Hematopoietic multipotent progenitor cell (in vitro differentiated cells): ENCODE measurements at regions not wholly inside any gene's neighbourhood (a gene's known extent, or its start where the extent isn't known, plus 50 kb on each side); places are given as distances from the start of the nearest gene placed in this dataset.

Source experiments
- DNase-seq, 3 donors: peaks; one replicate each; pipeline ENCODE4 v3.0.0-alpha.2; 2011 to 2015; ENCODE audit warnings: low read depth in 2 of 3, low spot score in 2 of 3

DNA sequence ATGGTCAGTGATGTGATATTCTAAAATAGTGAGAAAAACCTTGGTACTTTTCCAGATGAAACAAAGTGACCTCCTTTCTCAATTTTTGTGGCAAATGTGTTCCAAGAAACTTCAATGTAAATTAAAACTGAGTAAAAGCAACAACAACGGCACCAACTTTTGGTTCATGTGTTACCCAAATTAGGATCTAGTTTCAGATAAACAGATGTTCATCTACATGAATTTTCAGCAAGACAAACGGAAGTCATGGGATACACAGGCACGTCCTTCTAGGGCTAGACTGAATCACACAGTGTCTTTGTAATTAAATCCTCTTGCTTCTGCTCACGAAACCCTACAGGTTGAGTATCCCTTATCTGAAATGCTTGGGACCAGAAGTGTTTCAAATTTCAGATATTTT lies 915.2 kb downstream of the TFAP2A start:
- DNase-seq, result no peak

DNA sequence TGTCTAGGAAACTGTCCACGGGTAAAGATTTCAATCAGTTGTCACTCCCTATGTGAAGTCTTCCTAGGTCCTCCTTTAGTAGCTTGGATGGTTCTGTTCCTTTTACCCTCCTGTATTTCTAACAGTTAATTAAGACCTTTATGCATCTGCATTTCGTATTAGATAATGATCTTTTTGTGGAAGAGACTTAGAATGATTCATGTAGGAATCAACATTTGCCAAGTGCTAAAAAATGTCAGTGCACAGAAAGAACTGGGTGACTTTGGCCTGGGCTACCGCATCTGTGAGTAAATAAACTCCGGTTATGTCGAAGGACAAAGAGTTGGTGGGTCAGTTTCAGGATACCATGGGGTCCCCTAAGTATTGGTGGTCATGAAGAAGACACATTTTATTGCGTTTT lies 918.0 kb downstream of the TFAP2A start:
- no peak for DNase-seq

DNA sequence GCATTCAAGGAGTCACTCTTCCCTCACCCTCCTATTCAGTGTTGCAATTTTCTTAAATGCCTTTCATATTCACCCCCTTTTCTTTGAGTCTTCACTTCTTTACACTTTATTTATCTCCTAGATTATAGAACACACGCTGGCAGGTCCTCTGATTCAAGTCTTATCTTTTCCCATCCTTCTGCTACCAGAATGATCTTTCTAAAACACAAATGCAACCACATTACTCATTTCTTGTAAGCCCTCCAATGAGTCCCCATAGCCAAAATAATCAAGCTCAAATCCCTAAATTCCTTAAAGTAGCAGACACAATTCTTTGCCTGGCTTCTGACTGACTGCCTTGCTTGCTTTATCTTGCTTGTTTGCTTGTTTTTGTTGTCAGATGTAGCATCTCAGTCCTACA lies 920.0 kb downstream of the TFAP2A start:
- no peak for DNase-seq

DNA sequence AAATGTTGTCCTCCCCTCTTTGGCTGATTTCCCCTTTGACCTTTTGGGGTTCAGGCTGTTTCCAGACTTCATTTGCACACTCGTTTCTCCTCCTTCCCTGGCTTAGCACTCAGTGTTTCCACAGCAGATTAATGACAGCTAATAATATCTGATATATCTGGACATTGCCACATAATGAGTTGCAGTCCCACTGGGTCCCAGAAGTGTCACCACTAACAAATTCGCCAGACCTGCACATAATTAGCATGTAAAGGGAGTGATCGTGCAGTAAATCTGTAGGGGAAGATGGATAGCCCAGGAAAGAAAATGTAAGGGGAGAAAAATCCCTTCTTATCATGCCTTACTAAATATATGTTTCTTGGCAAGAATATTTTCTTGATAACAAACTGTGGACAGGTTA lies 922.1 kb downstream of the TFAP2A start:
- no peak for DNase-seq

DNA sequence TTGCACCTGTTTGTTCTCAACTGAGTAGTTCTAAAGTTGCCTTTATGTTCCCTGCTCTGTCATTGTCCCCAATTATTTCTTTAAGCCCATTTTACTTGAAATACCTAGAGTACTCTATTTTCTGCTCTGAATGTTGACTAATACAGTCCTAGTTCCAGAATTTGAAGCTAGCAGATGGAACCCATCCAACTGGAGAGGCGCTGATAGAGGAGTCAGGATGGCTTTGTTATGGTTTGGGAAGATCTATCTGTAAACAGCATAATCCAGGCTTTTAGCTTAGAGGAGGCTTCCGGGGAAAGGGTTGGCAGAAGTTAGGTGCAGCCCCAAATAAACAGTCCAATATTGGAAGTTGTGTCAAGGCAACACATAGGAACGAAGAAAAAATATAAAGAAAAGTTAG lies 927.7 kb downstream of the TFAP2A start:
- DNase-seq, result no peak

DNA sequence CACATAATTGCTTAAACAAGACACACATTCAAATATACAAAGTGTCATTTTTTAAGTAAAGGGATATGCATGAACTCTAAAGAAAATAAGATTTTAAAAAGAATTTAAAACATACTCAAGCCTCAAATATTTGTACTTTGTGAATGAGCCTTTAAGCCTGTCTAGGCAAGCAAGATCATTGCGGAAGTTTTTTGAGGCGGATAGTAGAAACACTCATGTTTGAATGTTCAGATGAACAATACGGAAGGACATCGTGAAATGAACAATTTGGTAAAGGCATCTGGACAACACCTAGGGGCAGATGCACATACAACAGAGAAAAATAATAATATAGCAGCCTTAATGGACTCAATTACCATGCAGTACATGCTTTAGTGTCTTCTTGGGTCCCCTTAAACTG lies 928.9 kb downstream of the TFAP2A start:
- no peak for DNase-seq

DNA sequence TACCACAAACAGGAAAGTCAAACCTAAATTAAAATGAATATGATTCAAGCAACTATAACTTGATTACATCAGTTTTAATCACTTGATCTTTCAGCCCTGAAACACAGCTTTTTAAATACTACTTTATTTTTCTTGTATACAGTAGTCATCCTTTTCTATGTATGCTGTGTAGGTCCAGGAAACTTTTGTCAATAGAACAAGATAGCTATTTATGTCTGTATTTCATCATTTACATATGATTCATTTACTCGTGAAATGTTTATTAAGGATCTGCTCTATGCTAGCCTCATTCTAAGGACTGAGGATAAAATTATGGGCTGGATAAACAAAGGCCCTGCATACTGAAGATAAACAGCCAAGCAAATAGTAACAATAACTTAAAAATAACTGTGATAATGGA lies 930.2 kb downstream of the TFAP2A start:
- DNase-seq, result no peak

DNA sequence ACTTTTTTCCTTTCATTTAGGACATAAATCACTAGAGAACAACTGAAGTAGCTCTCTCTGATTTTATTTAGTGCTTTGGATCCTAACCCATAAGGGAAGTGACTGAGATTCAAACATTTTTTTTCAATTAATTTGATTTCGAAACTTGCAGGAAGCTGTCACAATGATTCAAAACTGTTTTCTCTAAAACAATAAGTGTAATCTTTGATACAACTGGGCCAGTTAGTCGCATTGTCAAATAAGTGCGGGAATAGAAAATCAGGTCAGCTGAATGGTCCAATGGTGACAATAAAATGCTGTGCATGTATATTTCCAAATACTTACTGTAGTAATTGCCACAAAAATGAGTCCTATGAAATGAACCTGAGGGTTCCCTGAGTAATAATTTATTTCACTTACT lies 930.8 kb downstream of the TFAP2A start:
- no peak for DNase-seq

DNA sequence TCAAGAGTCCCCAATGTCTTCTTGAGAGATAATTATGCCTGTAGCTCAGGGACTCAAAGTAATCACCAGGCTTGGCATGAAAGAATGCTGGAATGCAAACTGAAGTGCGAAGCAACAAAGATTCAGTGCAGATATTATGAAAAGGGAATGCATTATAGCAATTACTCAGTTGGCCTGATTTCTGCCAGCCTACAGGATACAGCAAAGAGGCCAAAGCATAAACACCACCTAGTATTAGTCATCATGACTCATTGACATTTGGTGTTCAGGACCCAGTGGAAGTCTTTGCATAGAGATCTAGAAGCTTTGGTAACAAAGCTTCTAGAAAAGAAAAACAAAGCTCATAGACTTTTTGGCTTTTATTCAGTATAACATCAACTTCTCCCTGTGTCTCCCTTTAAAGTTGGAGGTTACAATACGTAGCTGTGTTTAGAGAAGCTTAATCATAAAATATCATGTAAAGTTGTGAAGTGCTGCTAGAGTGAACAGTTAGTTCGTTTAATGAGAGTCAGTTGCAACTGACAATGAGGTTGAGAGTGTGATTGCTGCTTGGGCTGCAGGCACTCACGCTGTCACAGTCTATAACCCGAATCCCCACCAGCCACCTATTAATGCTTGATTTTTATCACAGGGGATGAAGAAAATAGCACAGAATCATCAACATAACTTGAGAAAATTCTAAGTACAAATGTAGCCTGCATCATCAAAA lies 932.7 kb downstream of the TFAP2A start:
- DNase-seq, result no peak

DNA sequence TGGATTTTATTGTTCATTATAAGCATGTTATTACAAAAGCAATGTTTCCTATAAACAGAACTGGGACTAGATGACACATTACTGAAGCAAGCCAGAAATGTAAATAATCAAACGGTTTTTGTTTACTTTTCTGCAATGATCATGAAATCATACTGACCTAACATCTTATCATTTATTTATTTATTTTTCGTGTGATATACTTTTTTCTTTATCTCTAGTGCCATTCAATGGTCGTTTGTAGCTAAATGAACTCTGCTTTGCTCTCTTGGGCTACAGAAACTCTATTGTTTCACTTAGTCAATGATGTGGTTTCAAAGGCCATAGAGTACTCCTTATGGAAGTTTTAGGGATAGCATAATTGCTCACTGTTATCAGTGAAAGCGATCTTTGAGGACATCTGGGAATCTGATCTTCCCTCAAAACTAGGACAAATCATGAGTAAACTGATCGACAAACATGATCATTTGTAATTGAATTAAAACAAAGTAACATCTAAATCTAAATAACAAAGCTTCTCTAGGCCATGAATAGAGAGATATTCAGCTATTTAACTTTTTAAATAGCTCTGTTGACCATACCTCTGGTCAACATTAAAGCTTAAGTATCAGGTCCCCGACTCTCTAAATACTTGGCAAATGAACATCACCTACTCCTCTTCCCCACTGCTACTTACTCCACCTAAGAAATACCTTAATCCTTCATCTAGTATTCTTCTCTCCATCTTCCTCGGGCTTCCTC lies 933.4 kb downstream of the TFAP2A start:
- no peak for DNase-seq

DNA sequence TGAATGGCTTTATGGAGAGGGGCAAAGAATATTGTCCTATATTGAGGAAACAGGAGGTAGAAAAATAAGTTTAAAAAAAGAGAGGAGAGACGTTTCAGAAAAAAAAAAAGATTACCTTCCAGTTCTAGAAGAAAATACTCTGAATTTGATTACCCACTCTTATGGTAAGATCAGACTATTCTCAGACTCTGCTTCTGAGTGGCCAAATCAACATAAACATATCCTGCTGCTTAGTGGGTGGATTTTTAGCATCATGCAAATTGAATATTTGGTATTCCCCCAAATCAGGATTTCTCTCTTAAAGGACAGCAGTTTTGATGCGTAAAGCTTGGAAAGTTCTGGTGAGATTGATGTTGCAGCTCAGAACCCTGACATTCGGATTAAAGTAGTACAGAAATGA lies 946.6 kb downstream of the TFAP2A start:
- no peak for DNase-seq

DNA sequence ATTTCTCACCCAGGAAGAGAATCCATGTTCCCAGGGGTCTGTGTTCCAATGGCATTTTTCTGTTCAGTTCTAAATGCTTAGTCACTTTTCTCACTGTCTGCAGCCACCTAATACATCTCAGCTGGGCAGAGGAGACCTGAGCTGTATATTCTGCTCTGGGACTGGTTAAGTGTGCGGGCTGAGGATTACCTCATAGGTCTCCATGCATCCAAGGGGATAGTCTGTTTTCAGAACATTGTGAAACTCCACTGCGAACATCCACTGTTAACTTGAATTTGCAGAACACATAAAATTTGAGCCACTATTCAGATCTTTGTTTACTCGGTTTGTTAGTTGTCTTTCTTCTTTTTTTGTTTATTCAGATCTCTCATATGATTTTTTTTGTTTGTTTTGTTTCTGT lies 947.1 kb downstream of the TFAP2A start:
- DNase-seq, result no peak

DNA sequence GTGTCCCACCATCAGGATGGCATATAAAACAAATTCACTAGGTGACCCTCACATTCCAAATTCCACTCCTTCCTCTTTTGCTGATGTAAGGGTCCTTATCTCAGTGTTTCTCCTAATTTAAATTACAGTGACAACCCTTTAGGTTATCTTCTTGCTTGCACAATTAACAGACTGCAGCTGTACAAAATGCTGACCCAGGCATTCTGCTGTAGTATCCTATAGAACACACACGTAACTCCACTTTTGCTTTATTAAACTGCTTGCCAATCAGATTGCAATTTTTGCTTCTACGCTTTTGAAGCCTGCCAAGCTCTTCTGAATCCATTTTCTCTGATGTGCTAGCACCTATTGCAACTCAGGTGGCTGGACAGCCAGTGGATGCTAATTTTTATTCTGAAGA lies 950.3 kb downstream of the TFAP2A start:
- DNase-seq, result no peak

DNA sequence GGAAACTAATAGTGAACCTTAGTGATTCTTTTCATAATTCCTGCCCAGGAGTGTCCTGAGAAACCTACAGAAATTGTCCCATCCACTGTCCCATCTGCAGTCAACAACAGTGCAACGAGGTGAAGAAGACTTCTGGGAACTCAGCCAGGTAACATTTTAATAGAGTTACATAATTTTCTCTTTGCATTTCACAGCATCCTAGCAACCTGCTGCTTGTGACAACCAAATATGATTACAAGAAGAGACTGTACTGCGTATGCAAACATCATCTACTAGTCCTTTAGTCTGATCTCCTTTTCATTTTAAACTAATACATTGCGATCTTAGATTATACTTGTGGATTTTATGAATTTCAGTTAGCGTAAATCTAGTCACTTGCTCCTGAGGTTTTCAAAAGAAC lies 951.6 kb downstream of the TFAP2A start:
- DNase-seq, result no peak

DNA sequence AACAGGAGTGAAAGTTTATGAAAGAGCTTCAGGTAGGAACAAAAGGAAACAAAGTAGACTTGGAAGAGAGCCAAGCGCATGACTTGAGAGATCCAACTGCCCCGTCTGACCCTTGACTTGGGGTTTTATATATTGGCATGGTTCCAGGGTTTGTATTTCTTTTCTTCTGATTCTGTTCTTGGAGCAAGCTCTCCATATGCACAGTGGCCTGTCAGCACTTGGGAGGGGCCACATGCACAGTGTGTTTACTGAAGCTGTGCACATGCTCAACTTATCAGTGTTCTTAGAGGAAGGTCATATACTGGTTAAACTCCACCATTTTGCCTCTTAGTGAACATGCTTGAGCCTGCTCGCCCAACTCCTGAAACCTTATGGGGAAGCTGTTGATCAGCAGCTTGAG lies 953.7 kb downstream of the TFAP2A start:
- DNase-seq, result no peak

DNA sequence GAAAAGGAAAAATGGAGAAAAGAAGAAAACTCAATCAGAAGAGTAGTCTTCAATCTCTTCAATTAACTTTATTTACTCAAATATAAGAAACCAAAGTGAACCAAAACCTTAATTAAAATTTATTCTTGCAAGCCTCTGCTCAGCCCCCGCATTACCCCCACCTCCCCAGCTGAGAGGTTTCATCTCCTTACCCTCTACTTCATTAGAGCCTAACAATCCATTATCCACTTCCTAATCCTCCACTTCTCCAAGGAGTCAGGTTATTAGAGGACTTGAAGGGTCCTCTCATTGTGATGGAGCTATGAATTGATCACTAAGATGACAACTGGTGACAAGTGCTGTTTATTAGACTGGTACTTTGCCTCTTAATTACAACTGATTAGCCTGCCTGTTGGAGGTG lies 956.5 kb downstream of the TFAP2A start:
- no peak for DNase-seq

DNA sequence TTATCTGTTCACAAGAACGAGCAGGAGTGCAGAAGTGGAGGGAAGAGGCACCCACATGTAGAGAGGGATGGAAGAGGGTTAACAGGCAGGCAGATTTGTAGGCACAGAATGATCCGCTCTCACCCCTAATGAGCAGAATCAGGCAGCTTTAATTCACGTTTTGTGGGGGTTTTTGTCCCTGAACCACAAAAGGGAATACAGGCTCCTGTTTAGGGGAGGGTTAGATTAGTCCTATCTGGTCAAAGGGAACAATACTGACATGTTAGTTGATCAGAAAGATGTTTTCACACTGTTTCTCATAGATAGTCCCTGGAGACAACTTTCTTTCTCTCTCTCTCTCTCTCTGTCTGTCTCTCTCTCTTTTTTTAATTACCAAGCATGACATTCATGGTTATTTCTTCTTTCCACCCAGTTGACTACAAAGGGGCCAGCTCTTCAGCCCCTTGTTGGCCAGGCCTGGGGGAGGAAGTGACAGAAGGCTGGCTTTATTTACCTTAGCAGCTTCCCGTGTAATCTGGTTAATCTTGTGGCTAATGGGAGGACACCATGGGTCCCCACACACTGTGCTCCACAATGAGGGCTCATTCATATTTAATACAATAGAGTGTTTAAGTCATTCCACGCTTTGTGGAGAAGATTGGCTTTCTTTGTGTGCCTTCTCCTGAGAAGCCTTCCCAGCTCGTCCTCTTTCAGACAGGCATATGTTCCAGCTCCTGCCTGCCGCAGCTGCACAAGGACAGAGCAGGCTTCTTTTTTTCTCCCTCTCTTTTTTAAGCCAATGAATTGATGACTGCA lies 958.8 kb downstream of the TFAP2A start:
- no peak for DNase-seq

DNA sequence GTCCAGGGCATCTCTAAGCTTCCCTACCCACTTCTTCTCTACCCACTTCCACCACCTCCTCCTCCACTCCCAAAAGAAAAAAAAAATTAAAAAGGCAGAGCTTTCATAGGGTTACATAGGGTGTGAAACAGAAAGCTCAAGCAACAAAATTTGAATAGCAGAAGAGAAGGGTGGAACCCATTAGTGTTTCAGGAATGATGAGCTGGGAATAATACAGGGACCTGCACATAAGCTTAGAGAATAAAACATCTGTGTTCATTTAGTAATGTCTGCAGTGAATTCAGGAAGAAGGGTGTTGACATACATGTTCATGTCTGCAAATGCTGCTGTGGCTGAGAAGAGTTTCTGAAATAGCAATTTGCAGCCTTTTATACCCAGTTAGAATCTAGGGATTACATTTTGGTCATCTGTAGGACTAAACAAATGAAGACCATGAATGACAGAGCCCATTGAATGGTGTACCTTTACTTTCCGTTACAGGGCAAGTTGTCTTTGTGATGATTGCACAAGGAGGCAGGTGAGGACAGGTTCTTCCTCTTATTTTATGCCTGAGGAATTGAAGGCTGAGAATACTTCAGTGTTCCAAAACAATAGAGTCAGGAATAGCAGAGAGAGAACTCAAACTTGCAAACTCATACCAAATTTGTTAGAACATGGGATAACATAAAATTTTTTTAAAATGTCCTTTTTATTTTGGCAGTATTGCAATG lies 975.1 kb downstream of the TFAP2A start:
- DNase-seq, result no peak

DNA sequence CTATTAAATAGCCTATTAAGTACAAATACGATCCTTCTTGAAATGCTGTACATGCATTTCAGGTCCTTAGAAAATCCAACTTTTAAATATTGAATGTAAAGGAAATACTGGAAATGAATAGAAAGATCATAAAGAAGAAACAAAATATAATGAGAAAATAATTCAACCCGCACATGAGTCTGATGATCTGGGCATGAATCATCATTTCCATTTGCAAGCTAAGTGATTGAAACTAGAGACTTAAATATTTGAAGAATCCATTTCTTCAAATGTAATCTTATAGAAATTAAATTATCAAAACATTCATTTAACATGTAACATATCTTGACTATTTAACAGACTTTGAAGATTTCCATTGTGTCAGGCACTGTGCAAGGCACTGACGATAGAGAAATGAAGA lies 977.0 kb downstream of the TFAP2A start:
- DNase-seq, result no peak

DNA sequence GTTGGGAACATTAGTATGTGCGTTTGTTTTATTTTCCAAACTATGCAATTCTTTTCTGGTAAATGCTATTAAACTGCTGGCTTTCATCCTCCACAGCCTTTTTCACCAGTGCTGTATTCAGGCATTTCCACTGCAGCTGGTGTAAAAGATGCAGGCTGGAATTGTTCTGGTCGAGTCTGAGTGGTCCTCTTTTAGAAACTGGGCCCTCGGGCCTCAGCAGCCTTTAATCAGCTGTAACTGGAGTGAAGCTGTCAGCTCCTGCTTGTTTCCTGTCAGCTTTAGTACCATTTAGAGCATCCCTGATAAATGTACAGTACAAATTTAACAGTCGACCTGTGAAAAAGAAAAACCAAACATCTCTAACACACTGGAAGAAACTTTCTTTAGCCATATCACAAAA lies 979.6 kb downstream of the TFAP2A start:
- DNase-seq, result no peak

DNA sequence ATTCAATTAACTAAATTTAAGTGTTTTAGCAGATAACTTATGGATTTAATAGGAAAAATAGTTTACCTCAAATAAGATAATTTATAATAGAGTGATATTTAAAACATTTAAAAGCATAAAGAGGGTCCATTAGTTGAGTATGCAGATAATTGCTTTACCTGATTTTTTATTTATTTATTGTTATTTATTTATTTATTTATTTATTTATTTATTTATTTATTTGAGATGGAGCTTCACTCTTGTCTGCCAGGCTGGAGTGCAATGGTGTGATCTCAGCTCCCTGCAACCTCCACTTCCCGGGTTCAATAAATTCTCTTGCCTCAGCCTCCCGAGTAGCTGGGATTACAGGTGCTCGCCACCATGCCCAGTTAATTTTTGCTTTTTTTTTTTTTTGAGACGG lies 982.9 kb downstream of the TFAP2A start:
- no peak for DNase-seq
